ENCODE measurements at regions not wholly inside any gene's neighbourhood (a gene's known extent, or its start where the extent isn't known, plus 50 kb on each side); places are given as distances from the start of the nearest gene placed in this dataset.

DNA sequence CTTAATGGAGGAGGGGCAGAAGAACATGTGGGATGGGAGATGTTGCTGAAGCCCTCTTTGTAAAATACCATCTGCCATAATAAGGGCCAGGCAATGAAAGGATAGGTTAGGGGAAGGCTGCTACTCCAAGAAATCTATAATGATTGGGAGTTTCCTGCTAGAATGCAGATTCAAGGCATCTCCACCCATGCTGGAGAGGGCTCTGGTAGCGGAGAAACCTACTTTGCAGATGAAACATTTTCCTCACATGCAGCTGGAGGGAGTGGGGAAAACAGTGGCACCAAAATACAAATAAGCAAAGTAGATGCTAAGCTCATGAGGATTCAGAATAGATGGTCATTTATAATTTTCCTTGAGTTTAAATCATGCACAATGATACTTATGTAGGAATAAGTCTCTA, 82.3 kb upstream of the GCFC2 start:
- no peak for DNase-seq

DNA sequence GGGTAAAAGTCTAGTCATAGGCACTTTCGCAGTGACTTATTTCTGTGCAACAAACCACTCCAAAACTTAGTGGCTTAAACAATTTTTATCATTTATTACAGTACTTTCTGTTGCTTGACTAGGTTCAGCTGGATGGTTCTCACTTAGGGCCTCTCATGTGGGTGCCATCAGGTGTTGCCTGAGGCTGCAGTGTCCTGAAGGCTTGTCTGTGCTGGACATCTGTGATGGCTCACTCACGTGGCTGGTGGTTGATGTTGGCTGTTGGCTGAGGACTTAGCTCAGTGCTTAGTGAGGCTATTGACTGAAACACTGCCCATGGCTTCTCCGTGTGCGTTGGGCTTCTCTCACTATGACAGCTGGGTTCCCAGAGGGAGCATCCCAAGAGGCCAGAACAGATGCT, 81.4 kb upstream of the GCFC2 start:
- no peak for DNase-seq

DNA sequence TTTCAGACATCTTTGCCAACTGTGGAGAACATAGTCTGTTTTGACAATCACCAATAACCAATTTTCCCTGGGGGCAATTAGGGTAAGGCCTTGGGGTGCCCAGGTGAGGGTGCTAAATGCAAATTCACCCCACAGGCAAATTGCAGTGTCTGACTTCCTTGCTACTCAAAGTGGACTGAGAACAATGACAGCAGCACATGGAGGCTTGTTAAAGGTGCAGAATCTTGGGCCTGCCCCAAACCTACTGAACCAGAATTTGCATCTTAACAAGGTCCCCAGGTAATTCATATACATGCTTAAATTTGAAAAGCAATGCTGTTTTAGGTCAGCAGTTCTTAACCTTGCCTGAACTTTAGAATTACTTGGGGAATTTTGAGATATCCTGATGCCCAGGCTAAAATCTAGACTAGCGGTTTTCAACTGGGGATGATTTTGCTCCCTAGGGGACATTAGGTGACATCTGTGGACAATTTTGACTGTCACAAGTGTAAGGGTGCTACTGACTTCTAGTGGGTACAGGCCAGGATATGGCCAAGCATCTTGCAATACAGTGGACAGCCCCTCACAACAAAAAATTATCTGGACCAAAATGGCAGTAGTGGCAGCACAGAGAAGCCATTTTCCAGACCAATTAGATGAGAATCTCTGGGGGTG, 80.2 kb upstream of the GCFC2 start:
- no peak for DNase-seq

DNA sequence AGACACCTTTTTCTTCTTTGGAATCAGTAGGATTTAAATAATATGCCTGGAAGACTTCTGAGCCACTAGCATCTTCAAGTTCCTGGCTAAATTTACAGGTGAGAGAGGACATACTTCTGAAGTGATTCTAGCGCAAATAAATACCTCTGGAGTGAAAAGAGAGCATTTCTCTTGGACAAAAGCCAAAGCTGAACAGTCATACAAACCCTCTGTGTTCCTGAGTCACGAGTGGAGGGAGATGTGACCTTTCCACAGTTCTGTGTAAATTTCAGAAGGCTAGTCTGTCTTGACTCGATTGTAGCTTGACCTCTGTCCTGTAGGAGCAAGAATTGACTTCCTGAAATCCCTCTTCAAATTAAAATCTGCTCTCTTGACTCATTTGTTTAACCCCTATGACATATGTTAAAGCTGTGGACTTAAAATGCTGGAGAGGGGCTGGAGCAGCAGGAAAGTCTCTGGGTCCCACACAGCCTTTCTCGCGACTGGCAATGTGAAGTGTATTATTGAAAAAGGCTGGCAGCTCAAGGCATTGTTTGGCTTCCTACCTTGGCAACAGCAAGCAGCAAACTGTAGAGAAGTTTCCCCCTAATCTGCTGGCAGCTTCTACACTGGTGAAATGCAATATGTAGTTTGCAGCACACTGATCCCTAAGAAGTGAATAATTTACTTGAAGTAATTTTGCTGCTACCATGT, 79.6 kb upstream of the GCFC2 start:
- no peak for DNase-seq

DNA sequence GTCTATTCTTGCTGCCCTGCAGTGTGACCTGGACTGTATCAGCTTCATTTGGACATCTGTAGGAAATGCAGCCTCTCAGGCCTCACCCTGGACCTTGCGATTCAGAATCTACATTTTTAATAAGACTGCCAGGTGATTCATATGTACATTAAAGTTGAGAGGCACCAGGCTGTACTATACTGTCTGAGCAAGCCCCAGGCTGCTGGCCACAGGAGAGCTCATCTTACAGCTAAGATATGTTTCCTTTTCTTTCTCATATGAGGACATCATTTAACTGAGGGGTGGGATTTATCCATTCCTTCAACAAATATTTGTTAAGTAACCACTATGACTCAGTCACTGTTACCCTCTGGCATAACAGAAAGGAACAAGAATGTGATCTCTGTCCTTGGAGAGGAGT, 78.2 kb upstream of the GCFC2 start:
- no peak for DNase-seq

DNA sequence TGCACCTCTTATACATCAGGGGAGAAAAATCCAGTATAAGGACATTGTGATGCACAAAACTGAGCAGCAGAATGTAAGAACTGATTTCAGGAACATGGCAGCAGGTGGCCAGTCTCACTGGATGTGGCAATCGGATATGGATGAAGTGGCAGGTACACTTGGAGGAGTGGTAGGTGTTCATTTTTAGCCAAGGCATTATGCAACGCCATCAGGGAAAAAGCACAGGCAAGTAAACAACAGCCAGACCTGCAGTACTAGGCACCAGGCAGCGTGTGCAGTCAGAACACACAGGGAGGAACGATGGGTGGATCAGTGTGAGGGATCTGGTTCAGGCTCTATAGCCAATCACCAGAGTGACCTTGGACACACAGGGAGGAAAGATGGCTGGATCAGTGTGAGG, 77.4 kb upstream of the GCFC2 start:
- no peak for DNase-seq

DNA sequence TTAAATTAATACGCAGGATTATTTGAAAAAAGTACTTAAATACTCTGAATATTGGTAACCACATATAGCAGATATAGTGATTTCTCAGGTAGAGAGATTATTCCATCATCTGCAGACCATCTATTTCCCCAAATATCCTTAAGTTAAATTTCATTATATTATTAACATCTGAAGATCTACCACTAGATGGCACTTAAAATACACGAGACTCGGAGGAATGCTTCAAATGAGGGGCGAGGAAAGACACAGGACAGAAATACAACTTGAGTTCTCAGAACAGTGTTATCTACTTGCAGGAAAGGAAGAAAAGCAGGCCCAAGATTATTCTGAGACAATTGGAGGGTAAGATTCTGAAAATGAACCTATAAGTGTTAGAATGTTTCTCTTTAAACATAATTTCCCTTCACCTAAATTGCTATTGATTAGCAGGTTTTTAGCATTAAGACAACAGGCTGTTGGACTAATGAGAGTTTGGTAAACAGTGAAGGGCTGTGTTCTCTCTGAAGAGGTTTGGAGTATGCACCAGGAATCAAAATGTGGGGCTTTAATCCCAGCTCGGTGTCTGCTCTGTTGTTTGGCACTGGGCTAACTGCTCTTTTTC, 76.9 kb upstream of the GCFC2 start:
- DNase-seq: peak in 1 of 2 experiments; percentile 26

DNA sequence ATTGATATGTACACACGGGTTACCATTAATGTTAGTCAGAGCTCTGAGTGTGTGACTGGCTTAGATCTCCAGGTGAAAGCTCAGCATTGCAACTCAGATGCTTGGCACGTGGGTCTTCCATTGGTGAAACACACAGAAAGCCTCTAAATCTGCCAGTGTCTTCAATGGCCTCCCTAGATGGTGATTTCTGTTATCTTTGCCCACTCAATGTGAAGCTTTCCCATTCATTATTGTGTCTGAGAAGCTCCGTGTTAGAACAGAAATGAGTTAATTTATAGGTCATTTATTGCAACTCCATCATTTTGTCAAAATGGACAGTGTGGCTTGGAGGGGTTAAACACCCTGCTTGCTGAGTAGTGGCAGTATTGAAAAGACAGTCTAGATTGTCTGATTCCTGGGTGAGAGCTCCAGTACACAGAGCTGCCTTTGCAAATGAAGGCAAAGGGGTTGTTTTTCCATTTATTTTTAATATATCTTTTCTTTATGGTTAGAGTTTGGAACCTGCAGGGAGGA, 64.7 kb upstream of the GCFC2 start:
- DNase-seq: no peak

DNA sequence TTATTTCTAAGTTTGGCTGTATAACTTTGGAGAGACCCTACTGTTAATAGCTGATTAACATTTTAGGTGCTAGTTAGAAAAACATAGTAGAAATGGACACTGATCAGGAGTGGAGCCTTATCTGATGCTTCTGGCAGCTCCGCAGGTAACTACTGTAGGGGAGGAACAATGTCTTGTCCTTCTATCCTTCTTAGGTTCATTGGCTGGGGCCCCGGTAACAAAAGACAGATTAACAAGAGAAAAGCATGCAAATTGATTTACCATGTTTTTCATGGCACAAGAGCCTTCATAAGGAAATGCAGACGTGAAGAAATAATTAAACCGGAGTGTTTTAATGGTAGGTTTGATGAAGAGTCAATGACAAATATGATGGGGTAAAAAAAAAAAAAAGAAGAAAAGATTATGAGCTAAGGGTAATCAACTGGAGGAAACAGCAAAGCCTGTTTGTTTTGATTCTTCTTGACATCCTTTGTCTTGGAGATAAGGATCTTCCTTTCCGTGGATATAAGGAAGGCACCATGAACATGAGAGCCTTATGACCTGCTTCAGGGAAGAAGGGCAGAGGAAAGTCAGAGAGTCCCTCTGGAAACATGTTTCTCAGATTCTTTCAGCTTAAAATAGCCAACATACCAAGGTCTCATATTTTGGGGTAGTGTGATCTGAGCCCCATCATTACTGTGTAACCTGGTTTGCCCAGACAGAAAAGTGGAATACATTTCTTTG, 62.4 kb upstream of the GCFC2 start:
- DNase-seq: no peak

DNA sequence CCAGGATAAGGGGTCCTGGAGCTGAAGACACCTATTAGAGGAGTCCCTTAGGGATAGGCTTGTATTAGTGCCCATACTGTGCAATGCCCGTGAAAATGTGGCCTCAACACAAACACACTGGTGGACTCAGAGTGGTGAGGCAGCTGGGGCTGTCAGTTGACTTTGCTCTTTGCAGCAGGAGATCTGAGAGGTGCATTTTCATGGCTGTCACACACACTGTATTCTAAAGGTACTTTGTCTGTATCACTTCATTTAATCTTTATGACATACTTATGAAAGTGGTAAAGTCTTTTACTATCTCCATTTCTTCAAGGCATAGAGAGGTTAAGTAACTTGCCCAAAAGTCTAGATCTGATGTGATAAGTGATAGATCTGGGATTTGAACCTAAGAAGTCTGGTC, 55.1 kb upstream of the GCFC2 start:
- DNase-seq: no peak

DNA sequence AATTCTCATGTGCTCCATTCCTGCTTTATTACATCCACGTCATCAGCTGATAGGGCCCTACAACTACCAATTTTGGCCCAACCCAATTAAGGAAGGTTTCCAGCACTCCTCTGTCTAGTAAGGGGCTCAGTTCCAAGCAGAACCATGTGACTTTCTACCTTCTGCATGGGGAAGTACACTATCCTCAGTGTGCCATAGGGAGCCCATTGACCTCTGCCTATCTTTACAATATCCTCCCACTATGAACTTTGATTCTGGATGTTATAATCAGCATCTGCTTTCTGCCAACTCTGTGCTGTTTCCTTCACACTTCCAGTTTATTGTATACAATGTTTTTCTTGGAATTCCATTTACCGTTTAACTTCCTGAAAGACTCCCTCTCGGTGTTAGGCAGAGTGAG, 53.9 kb upstream of the GCFC2 start:
- no peak for DNase-seq

All from NCI-H1930 (cell line).